GM12892 (cell line): ENCODE measurements at regions not wholly inside any gene's neighbourhood (a gene's known extent, or its start where the extent isn't known, plus 50 kb on each side); places are given as distances from the start of the nearest gene placed in this dataset.

Source experiments
- POLR2A ChIP-seq: IDR thresholded peaks from 2 replicates; pipeline ENCODE4 v1.6.1; 2011; ENCODE audit warnings: low read depth, low read length, control low read depth
- POLR2AphosphoS5 ChIP-seq: IDR thresholded peaks from 2 replicates; pipeline ENCODE4 v1.6.1; 2011; ENCODE audit warnings: low read depth, low read length, control low read depth

DNA sequence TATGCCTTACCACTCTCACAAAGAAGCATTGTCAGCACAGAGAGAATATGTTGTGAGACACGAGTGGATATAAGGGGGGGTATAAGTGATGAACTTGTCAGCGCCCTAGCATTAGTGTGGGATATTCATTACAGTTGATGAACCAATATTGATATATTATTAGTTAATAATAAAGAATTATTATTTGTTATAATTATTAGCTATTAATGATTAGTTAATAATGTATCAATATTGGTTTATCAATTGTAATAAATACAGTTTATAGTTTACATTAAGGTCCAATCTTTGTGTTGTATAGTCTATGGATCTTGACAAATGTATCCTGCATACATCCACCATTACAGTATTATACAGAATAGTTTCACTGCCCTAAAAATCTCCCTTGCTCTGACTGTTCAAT is 120.2 kb upstream of the NCAM2 start:
- TF ChIP-seq POLR2AphosphoS5, result no peak
- TF ChIP-seq POLR2A, result no peak
